ENCODE measurements at regions not wholly inside any gene's neighbourhood (a gene's known extent, or its start where the extent isn't known, plus 50 kb on each side); places are given as distances from the start of the nearest gene placed in this dataset.

GRCh38 chr11:109508943-109509342 lies 87.0 kb downstream of the C11orf87 start:
- no peak for TF ChIP-seq SP1 (IDR thresholded peaks at IDR 0.05)
- TF ChIP-seq ELF4 (IDR thresholded peaks at IDR 0.05), result no peak
- TF ChIP-seq BHLHE40 (IDR thresholded peaks at IDR 0.05; ENCODE audit: borderline replicate concordance), result no peak
- TF ChIP-seq FOXK2 (IDR thresholded peaks at IDR 0.05), result no peak
- no peak for TF ChIP-seq FOXM1 (IDR thresholded peaks at IDR 0.05; ENCODE audit: borderline replicate concordance)
- TF ChIP-seq FOXA1 (IDR thresholded peaks at IDR 0.05), result no peak
- TF ChIP-seq L3MBTL2 (conservative IDR thresholded peaks at IDR 0.05), result no peak
- TF ChIP-seq PKNOX1 (IDR thresholded peaks at IDR 0.05), result no peak
- no peak for DNase-seq (ENCODE audit: extremely low spot score)
- POLR2A ChIA-PET, result no interaction called here
- CTCF ChIA-PET, result no interaction called here

- no peak for DNase-seq (ENCODE audit: extremely low spot score)
- TF ChIP-seq HDGF (IDR thresholded peaks at IDR 0.05; ENCODE audit: borderline replicate concordance), result no peak
- no peak for TF ChIP-seq SP1 (IDR thresholded peaks at IDR 0.05)
- TF ChIP-seq LEF1 (IDR thresholded peaks at IDR 0.05; ENCODE audit: borderline replicate concordance), result no peak
- no peak for TF ChIP-seq FOXK2 (IDR thresholded peaks at IDR 0.05)
- no peak for TF ChIP-seq FOXA1 (IDR thresholded peaks at IDR 0.05)
- TF ChIP-seq ZNF384 (IDR thresholded peaks at IDR 0.05), result no peak
- TF ChIP-seq NFRKB (IDR thresholded peaks at IDR 0.05), result no peak
- ChIA-PET POLR2A (no interaction called here), CTCF (no interaction called here)
Measured at GRCh38 chr11:109510316-109510715, 88.3 kb downstream of the C11orf87 start.

- TF ChIP-seq BHLHE40 (IDR thresholded peaks at IDR 0.05; ENCODE audit: borderline replicate concordance) (no peak), ZNF384 (IDR thresholded peaks at IDR 0.05) (no peak), ARNT (IDR thresholded peaks at IDR 0.05) (no peak), LEF1 (IDR thresholded peaks at IDR 0.05; ENCODE audit: borderline replicate concordance) (no peak), TARDBP (IDR thresholded peaks at IDR 0.05) (no peak)
- POLR2A ChIA-PET, result no interaction called here
- no peak for DNase-seq (ENCODE audit: extremely low spot score)
- CTCF ChIA-PET, result no interaction called here
Measured at GRCh38 chr11:109511598-109511997, 89.6 kb downstream of the C11orf87 start.

- POLR2A ChIA-PET, result no interaction called here
- TF ChIP-seq SUZ12 (IDR thresholded peaks at IDR 0.05), result no peak
- CTCF ChIA-PET, result no interaction called here
- no peak for DNase-seq (ENCODE audit: extremely low spot score)
Measured at GRCh38 chr11:109512249-109512648, 90.3 kb downstream of the C11orf87 start.

GRCh38 chr11:109512680-109513079 lies 90.7 kb downstream of the C11orf87 start:
- POLR2A ChIA-PET, result no interaction called here
- DNase-seq (ENCODE audit: extremely low spot score), result no peak

GRCh38 chr11:109514313-109515018 lies 92.5 kb downstream of the C11orf87 start:
- ChIA-PET CTCF (no interaction called here), POLR2A (no interaction called here)
- no peak for DNase-seq (ENCODE audit: extremely low spot score)
- TF ChIP-seq TARDBP (IDR thresholded peaks at IDR 0.05) (no peak), ELF4 (IDR thresholded peaks at IDR 0.05) (no peak), BHLHE40 (IDR thresholded peaks at IDR 0.05; ENCODE audit: borderline replicate concordance) (no peak), CTBP1 (IDR thresholded peaks at IDR 0.05; ENCODE audit: borderline replicate concordance) (no peak), FOXA1 (IDR thresholded peaks at IDR 0.05) (no peak), FOXM1 (IDR thresholded peaks at IDR 0.05; ENCODE audit: borderline replicate concordance) (no peak), HDGF (IDR thresholded peaks at IDR 0.05; ENCODE audit: borderline replicate concordance) (no peak), ZNF384 (IDR thresholded peaks at IDR 0.05) (no peak), PKNOX1 (IDR thresholded peaks at IDR 0.05) (no peak), SUZ12 (IDR thresholded peaks at IDR 0.05) (no peak), NFRKB (IDR thresholded peaks at IDR 0.05) (no peak)

More at GRCh38 chr11:109512680-109513079, 90.7 kb downstream of the C11orf87 start:
- CTCF ChIA-PET, result interaction anchor here (0.5 kb wide), 1 partner anchor 167 kb away, joined by 3 read pairs; no protein-coding TSS in a partner anchor
- TF ChIP-seq LEF1 (IDR thresholded peaks at IDR 0.05; ENCODE audit: borderline replicate concordance), result no peak
- no peak for TF ChIP-seq NFRKB (IDR thresholded peaks at IDR 0.05)
- no peak for TF ChIP-seq PKNOX1 (IDR thresholded peaks at IDR 0.05)
- TF ChIP-seq ELF4 (IDR thresholded peaks at IDR 0.05), result no peak
- TF ChIP-seq TARDBP (IDR thresholded peaks at IDR 0.05), result no peak
- no peak for TF ChIP-seq CTBP1 (IDR thresholded peaks at IDR 0.05; ENCODE audit: borderline replicate concordance)
- TF ChIP-seq FOXK2 (IDR thresholded peaks at IDR 0.05), result no peak
- TF ChIP-seq L3MBTL2 (conservative IDR thresholded peaks at IDR 0.05), result no peak
- TF ChIP-seq BHLHE40 (IDR thresholded peaks at IDR 0.05; ENCODE audit: borderline replicate concordance), result no peak
- TF ChIP-seq FOXA1 (IDR thresholded peaks at IDR 0.05), result no peak
- TF ChIP-seq FOXM1 (IDR thresholded peaks at IDR 0.05; ENCODE audit: borderline replicate concordance), result no peak
- no peak for TF ChIP-seq ARNT (IDR thresholded peaks at IDR 0.05)
- no peak for TF ChIP-seq HDGF (IDR thresholded peaks at IDR 0.05; ENCODE audit: borderline replicate concordance)
- no peak for TF ChIP-seq ZNF384 (IDR thresholded peaks at IDR 0.05)
- TF ChIP-seq SP1 (IDR thresholded peaks at IDR 0.05), result no peak

- CTCF ChIA-PET, result no interaction called here
- TF ChIP-seq ELF4 (IDR thresholded peaks at IDR 0.05), result no peak
- no peak for TF ChIP-seq SUZ12 (IDR thresholded peaks at IDR 0.05)
- no peak for TF ChIP-seq ARNT (IDR thresholded peaks at IDR 0.05)
- TF ChIP-seq TARDBP (IDR thresholded peaks at IDR 0.05), result no peak
- TF ChIP-seq ZNF384 (IDR thresholded peaks at IDR 0.05), result no peak
- TF ChIP-seq HDGF (IDR thresholded peaks at IDR 0.05; ENCODE audit: borderline replicate concordance), result no peak
- no peak for TF ChIP-seq BHLHE40 (IDR thresholded peaks at IDR 0.05; ENCODE audit: borderline replicate concordance)
- no peak for TF ChIP-seq FOXK2 (IDR thresholded peaks at IDR 0.05)
- no peak for TF ChIP-seq NFRKB (IDR thresholded peaks at IDR 0.05)
- no peak for TF ChIP-seq L3MBTL2 (conservative IDR thresholded peaks at IDR 0.05)
- no peak for TF ChIP-seq PKNOX1 (IDR thresholded peaks at IDR 0.05)
- no peak for TF ChIP-seq SP1 (IDR thresholded peaks at IDR 0.05)
- TF ChIP-seq FOXM1 (IDR thresholded peaks at IDR 0.05; ENCODE audit: borderline replicate concordance), result no peak
- no peak for TF ChIP-seq FOXA1 (IDR thresholded peaks at IDR 0.05)
- no peak for TF ChIP-seq CTBP1 (IDR thresholded peaks at IDR 0.05; ENCODE audit: borderline replicate concordance)
- no peak for TF ChIP-seq LEF1 (IDR thresholded peaks at IDR 0.05; ENCODE audit: borderline replicate concordance)
- POLR2A ChIA-PET, result no interaction called here
- DNase-seq (ENCODE audit: extremely low spot score), result no peak
Measured at GRCh38 chr11:109519253-109519652, 97.3 kb downstream of the C11orf87 start.
